Stomach (tissue), 8 donors: ENCODE measurements at regions not wholly inside any gene's neighbourhood (a gene's known extent, or its start where the extent isn't known, plus 50 kb on each side); places are given as distances from the start of the nearest gene placed in this dataset.

Experiments
- DNase-seq, 2 donors: peaks; one replicate each; pipeline versions ENCODE4 v3.0.0 to v3.0.0-alpha.2; 2013 to 2019
- H3K27ac ChIP-seq, 5 donors: fragments of 200-600 bp in 4 of 5; sonication (generic) in 4 of 5; one replicate each; pipeline ENCODE4 v1.5.1; 2013 to 2019; ENCODE audit warnings: mild to moderate bottlenecking in 1 of 5, moderate library complexity in 1 of 5
- H3K27me3 ChIP-seq, 3 donors: fragments of 200-600 bp; sonication (generic); one replicate each; pipeline ENCODE4 v1.5.1; 2017 to 2019; ENCODE audit warnings: mixed run types in 1 of 3
- H3K36me3 ChIP-seq, 4 donors: fragments of 200-600 bp; sonication (generic); 1 replicate in 3 of 4; 2 replicates in 1 of 4; pipeline ENCODE4 v1.5.1; 2016 to 2019
- H3K4me1 ChIP-seq, 4 donors: fragments of 200-600 bp; sonication (generic); one replicate each; pipeline ENCODE4 v1.5.1; 2016 to 2019
- H3K4me3 ChIP-seq, 4 donors: fragments of 200-600 bp; sonication (generic) in 3 of 4; one replicate each; pipeline ENCODE4 v1.5.1; 2016 to 2019; ENCODE audit warnings: mild to moderate bottlenecking in 1 of 4
- H3K9me3 ChIP-seq, 4 donors: fragments of 200-600 bp; sonication (generic); one replicate each; pipeline ENCODE4 v1.5.1; 2016 to 2019
- CTCF ChIP-seq, 7 experiments: fragments of 450-650 bp in 4 of 7; fragments of 200-600 bp in 3 of 7; sonication (generic) in 3 of 7; IDR thresholded peaks; one replicate each; pipeline ENCODE4 v1.5.1; 2016 to 2019; ENCODE audit warnings: antibody characterized with exemption in 7 of 7, control low read depth in 2 of 7, mild to moderate bottlenecking in 1 of 7
- EP300 ChIP-seq: sonication (generic); formaldehyde crosslinking; IDR thresholded peaks from one replicate; pipeline ENCODE4 v1.6.1; 2017; ENCODE audit warnings: antibody characterized with exemption
- POLR2A ChIP-seq, 4 donors: fragments of 450-650 bp; IDR thresholded peaks; one replicate each; pipeline ENCODE4 v1.6.1; 2016; ENCODE audit warnings: antibody characterized with exemption in 4 of 4, control low read depth in 2 of 4, mild to moderate bottlenecking in 1 of 4, moderate library complexity in 1 of 4
- POLR2AphosphoS5 ChIP-seq, 3 donors: sonication (generic); formaldehyde crosslinking; IDR thresholded peaks; one replicate each; pipeline ENCODE4 v1.6.1; 2016; ENCODE audit warnings: antibody characterized with exemption in 3 of 3
- WGBS, 5 donors: extraction: QIAGEN DNeasy Blood & Tissue Kit in 3 of 5; methylation state at CpG; one replicate each; pipeline versions ENCODE4 v1.1.5 to v1.1.7; 2013 to 2018; 5-methylcytosine and 5-hydroxymethylcytosine counted together
- intact Hi-C: fragments of 100-400 bp; cut with DNase I; formaldehyde crosslinking; loops from one replicate; pipeline ENCODE4 v1.15.1; 2023; ENCODE audit warnings: low total_unique reads
- donor health status: healthy with polysubstance abuse.
- donor health status: Bipolar disorder and iron deficiency.
- donor health status: healthy.

- TF ChIP-seq CTCF (IDR thresholded peaks at IDR 0.05) (no peak), EP300 (no peak), POLR2A (IDR thresholded peaks at IDR 0.05) (no peak), POLR2AphosphoS5 (IDR thresholded peaks at IDR 0.05) (no peak)
- Histone ChIP-seq H3K27ac (no peak overlapping the region), H3K4me1 (no peaks in the 10 kb centered on the region), H3K36me3 (no peaks in the 10 kb centered on the region), H3K4me3 (no peak overlapping the region), H3K27me3 (no peaks in the 10 kb centered on the region), H3K9me3 (peaks cover 0 to 9% (median 3%) of the 10 kb centered on the region in 4 donors)
- intact Hi-C loops = no loop called here
- 68 to 86% (median 77%) methylated on average over 3 of the region's 3 CpGs for WGBS, 5 donors
- DNase-seq = no peak
Observed at GRCh38 chr2:51707625-51708024, 675.7 kb upstream of the NRXN1 start.

- H3K27ac ChIP-seq = no peak overlapping the region
- DNase-seq = peak in 1 of 2 donors; percentile 15
- no peaks in the 10 kb centered on the region for H3K4me1 ChIP-seq
- intact Hi-C loops = no loop called here
- TF ChIP-seq POLR2AphosphoS5 (IDR thresholded peaks at IDR 0.05) = no peak
- TF ChIP-seq CTCF (IDR thresholded peaks at IDR 0.05) = no peak
- no peak for TF ChIP-seq POLR2A (IDR thresholded peaks at IDR 0.05)
- no peak for TF ChIP-seq EP300
- WGBS, 5 donors = 51 to 65% (median 57%) methylated on average over 3 of the region's 3 CpGs
- H3K9me3 ChIP-seq = no peaks in the 10 kb centered on the region
- no peaks in the 10 kb centered on the region for H3K27me3 ChIP-seq
- H3K4me3 ChIP-seq = no peak overlapping the region
- H3K36me3 ChIP-seq = no peaks in the 10 kb centered on the region
Observed at GRCh38 chr2:51706220-51706619, 674.3 kb upstream of the NRXN1 start.

- Histone ChIP-seq H3K9me3 (no peaks in the 10 kb centered on the region), H3K36me3 (no peaks in the 10 kb centered on the region), H3K4me1 (no peaks in the 10 kb centered on the region), H3K27me3 (no peaks in the 10 kb centered on the region), H3K27ac (no peak overlapping the region), H3K4me3 (no peak overlapping the region)
- 78 to 95% (median 90%) methylated on average over 1 of the region's 1 CpG for WGBS, 5 donors
- no peak for TF ChIP-seq POLR2AphosphoS5 (IDR thresholded peaks at IDR 0.05)
- TF ChIP-seq POLR2A (IDR thresholded peaks at IDR 0.05) = no peak
- no peak for TF ChIP-seq CTCF (IDR thresholded peaks at IDR 0.05)
- TF ChIP-seq EP300 = no peak
- intact Hi-C loops = no loop called here
- DNase-seq = no peak
Observed at GRCh38 chr2:51705417-51705816, 673.5 kb upstream of the NRXN1 start.

GRCh38 chr2:51698021-51698420 lies 666.1 kb upstream of the NRXN1 start:
- intact Hi-C loops = no loop called here
- DNase-seq = no peak
- no peaks in the 10 kb centered on the region for H3K9me3 ChIP-seq
- H3K4me1 ChIP-seq = no peaks in the 10 kb centered on the region
- no peaks in the 10 kb centered on the region for H3K36me3 ChIP-seq
- no peaks in the 10 kb centered on the region for H3K27me3 ChIP-seq
- no peak overlapping the region for H3K27ac ChIP-seq
- no peak overlapping the region for H3K4me3 ChIP-seq
- WGBS, 5 donors = 66 to 75% (median 73%) methylated on average over 3 of the region's 3 CpGs
- TF ChIP-seq POLR2A (IDR thresholded peaks at IDR 0.05) (no peak), EP300 (no peak), CTCF (IDR thresholded peaks at IDR 0.05) (no peak), POLR2AphosphoS5 (IDR thresholded peaks at IDR 0.05) (no peak)
